ENCODE measurements at regions not wholly inside any gene's neighbourhood (a gene's known extent, or its start where the extent isn't known, plus 50 kb on each side); places are given as distances from the start of the nearest gene placed in this dataset.

DNA sequence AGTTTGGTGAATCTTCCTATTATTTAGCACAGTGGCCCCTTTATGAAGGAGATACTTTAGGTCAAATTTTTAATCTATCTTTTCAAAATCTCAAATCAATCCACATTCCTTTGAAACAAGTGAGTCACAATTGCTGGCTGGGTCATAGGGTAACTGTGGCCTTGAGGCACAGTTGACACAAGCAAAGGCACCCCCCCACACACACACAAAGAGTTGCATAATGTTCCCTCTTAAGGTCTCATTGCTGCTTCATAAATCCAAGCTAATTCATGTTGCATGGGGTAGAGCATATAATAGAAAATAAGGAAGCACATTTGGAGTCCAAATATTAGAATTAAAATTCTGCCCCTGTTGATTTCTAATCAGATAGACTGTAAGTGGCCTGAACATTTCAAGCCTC, 171.5 kb downstream of the DLEU7 start:
- H3K4me2 ChIP-seq (ENCODE audit: insufficient read depth, insufficient read length, low read length) = no peak overlapping the region
- no peaks in the 10 kb centered on the region for H3K9me3 ChIP-seq (ENCODE audit: control insufficient read depth, low read depth, low read length)
- peaks cover 2% of the 10 kb centered on the region for H3K23me2 ChIP-seq (ENCODE audit: insufficient read length, low read depth, low read length, poor library complexity, severe bottlenecking)
- TF ChIP-seq, protein P1, sequence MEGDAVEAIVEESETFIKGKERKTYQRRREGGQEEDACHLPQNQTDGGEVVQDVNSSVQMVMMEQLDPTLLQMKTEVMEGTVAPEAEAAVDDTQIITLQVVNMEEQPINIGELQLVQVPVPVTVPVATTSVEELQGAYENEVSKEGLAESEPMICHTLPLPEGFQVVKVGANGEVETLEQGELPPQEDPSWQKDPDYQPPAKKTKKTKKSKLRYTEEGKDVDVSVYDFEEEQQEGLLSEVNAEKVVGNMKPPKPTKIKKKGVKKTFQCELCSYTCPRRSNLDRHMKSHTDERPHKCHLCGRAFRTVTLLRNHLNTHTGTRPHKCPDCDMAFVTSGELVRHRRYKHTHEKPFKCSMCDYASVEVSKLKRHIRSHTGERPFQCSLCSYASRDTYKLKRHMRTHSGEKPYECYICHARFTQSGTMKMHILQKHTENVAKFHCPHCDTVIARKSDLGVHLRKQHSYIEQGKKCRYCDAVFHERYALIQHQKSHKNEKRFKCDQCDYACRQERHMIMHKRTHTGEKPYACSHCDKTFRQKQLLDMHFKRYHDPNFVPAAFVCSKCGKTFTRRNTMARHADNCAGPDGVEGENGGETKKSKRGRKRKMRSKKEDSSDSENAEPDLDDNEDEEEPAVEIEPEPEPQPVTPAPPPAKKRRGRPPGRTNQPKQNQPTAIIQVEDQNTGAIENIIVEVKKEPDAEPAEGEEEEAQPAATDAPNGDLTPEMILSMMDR (conservative IDR thresholded peaks at IDR 0.05) = no peak
- Mint-ChIP-seq H3K36me3 (ENCODE audit: insufficient read depth in 1 of 3, low read depth in 3 of 3) (no peaks in the 10 kb centered on the region), H3K27ac (0 out of 7 replicates have a peak overlapping the region, but pooled peaks of 1 of the 3 experiments have one; percentile 31), H3K4me3 (no peak overlapping the region), H3K4me1 (peaks cover 4% of the 10 kb centered on the region in 2 experiments), H3K9me3 (no peaks in the 10 kb centered on the region), H3K27me3 (ENCODE audit: low read depth) (no peaks in the 10 kb centered on the region)
- H3K14ac ChIP-seq (ENCODE audit: insufficient read depth, low read length) = no peak overlapping the region
- H3K4ac ChIP-seq (ENCODE audit: low read depth, low read length) = no peak overlapping the region
- H2AFZ ChIP-seq (ENCODE audit: low read length) = no peak overlapping the region
- no peak overlapping the region for H3K23ac ChIP-seq (ENCODE audit: insufficient read length, low read depth, low read length)
- no peak overlapping the region for H2BK12ac ChIP-seq (ENCODE audit: insufficient read length, low read depth, low read length)
- no peak overlapping the region for H2BK20ac ChIP-seq (ENCODE audit: low read depth, low read length, poor library complexity, severe bottlenecking)
- H3K27me3 ChIP-seq (ENCODE audit: insufficient read depth, low read length) = no peaks in the 10 kb centered on the region
- H2AK5ac ChIP-seq (ENCODE audit: insufficient read length, low read length) = no peak overlapping the region
- no peak overlapping the region for H4K8ac ChIP-seq (replicated peaks; ENCODE audit: insufficient read length, low read depth, low read length)
- no peak overlapping the region for H4K91ac ChIP-seq (ENCODE audit: insufficient read length, low read depth, low read length)
- no peak overlapping the region for H3K18ac ChIP-seq (ENCODE audit: insufficient read length, low read depth, low read length)
- 0 out of 2 replicates have a peak, but pooled peaks cover 4% of the 10 kb centered on the region for H3K4me1 ChIP-seq (ENCODE audit: insufficient read depth, low read length)
- H3K27ac ChIP-seq (ENCODE audit: insufficient read length, low read depth, low read length) = no peak overlapping the region
- no peak overlapping the region for H3K9ac ChIP-seq (ENCODE audit: extremely low read depth, insufficient read length, low read length)
- no peaks in the 10 kb centered on the region for H3K79me2 ChIP-seq (ENCODE audit: insufficient read depth, low read length)
- DNase-seq = no peak
- no peak overlapping the region for H2BK15ac ChIP-seq (ENCODE audit: low read depth, low read length)
- H4K5ac ChIP-seq (ENCODE audit: insufficient read length, low read depth, low read length) = no peak overlapping the region
- no peak overlapping the region for H3K56ac ChIP-seq (ENCODE audit: insufficient read length, low read depth, low read length)
- no peaks in the 10 kb centered on the region for H3K79me1 ChIP-seq (ENCODE audit: insufficient read depth, low read depth, low read length, poor library complexity, severe bottlenecking)
- no peaks in the 10 kb centered on the region for H4K20me1 ChIP-seq (ENCODE audit: control insufficient read depth, insufficient read depth, insufficient read length)
- H3T11ph ChIP-seq (ENCODE audit: low read length) = no peak overlapping the region
- H2BK5ac ChIP-seq (ENCODE audit: insufficient read length, low read length) = no peak overlapping the region
- no peak overlapping the region for H2BK120ac ChIP-seq (ENCODE audit: low read depth, low read length, poor library complexity, severe bottlenecking)

Measured in H9 (cell line).